ENCODE measurements at regions not wholly inside any gene's neighbourhood (a gene's known extent, or its start where the extent isn't known, plus 50 kb on each side); places are given as distances from the start of the nearest gene placed in this dataset.

GRCh38 chr10:121416071-121416470 lies 182.2 kb downstream of the FGFR2 start:
- no peak overlapping the region for H2AFZ ChIP-seq (ENCODE audit: low read length)
- H3K4me3 ChIP-seq (ENCODE audit: low read length, poor library complexity, severe bottlenecking), result no peak overlapping the region
- no peak overlapping the region for H3K4me2 ChIP-seq (ENCODE audit: low read depth, low read length, poor library complexity, severe bottlenecking)

GRCh38 chr10:121417298-121417697 lies 180.9 kb downstream of the FGFR2 start:
- no peaks in the 10 kb centered on the region for H4K20me1 ChIP-seq (ENCODE audit: insufficient read depth, low read length, poor library complexity, severe bottlenecking)
- TF ChIP-seq EZH2phosphoT487 (IDR thresholded peaks at IDR 0.05; ENCODE audit: borderline replicate concordance) (no peak), CTCF (conservative IDR thresholded peaks at IDR 0.05; ENCODE audit: low read length) (no peak)
- H3K79me2 ChIP-seq (ENCODE audit: insufficient read depth, low read length), result no peaks in the 10 kb centered on the region
- H2AFZ ChIP-seq (ENCODE audit: low read length), result no peak overlapping the region
- no peaks in the 10 kb centered on the region for H3K4me1 ChIP-seq (ENCODE audit: insufficient read depth, low read length, poor library complexity, severe bottlenecking)
- no peak overlapping the region for H3K4me3 ChIP-seq (ENCODE audit: low read length, poor library complexity, severe bottlenecking)
- no peaks in the 10 kb centered on the region for H3F3A ChIP-seq (ENCODE audit: low read depth)
- H3K4me2 ChIP-seq (ENCODE audit: low read depth, low read length, poor library complexity, severe bottlenecking), result no peak overlapping the region
- H3K9me3 ChIP-seq (ENCODE audit: insufficient read depth, low read depth, low read length), result no peaks in the 10 kb centered on the region; the same call in 1 of the 2 replicates
- H3K27me3 ChIP-seq (ENCODE audit: insufficient read depth, low read length, poor library complexity, severe bottlenecking), result no peaks in the 10 kb centered on the region
- H3K36me3 ChIP-seq (ENCODE audit: insufficient read depth, low read length), result no peaks in the 10 kb centered on the region
- H3K9ac ChIP-seq (ENCODE audit: low read depth, low read length, poor library complexity, severe bottlenecking), result no peak overlapping the region
- no peaks in the 10 kb centered on the region for H3K9me2 ChIP-seq (replicated peaks; ENCODE audit: low read depth, low read length)

More at GRCh38 chr10:121416071-121416470, 182.2 kb downstream of the FGFR2 start:
- no peaks in the 10 kb centered on the region for H3K79me2 ChIP-seq (ENCODE audit: insufficient read depth, low read length)
- no peaks in the 10 kb centered on the region for H3K27me3 ChIP-seq (ENCODE audit: insufficient read depth, low read length, poor library complexity, severe bottlenecking)
- H4K20me1 ChIP-seq (ENCODE audit: insufficient read depth, low read length, poor library complexity, severe bottlenecking), result no peaks in the 10 kb centered on the region
- no peaks in the 10 kb centered on the region for H3F3A ChIP-seq (ENCODE audit: low read depth)
- H3K4me1 ChIP-seq (ENCODE audit: insufficient read depth, low read length, poor library complexity, severe bottlenecking), result no peaks in the 10 kb centered on the region
- H3K9me2 ChIP-seq (replicated peaks; ENCODE audit: low read depth, low read length), result no peaks in the 10 kb centered on the region
- no peaks in the 10 kb centered on the region for H3K36me3 ChIP-seq (ENCODE audit: insufficient read depth, low read length)
- TF ChIP-seq CTCF (conservative IDR thresholded peaks at IDR 0.05; ENCODE audit: low read length) (no peak), EZH2phosphoT487 (IDR thresholded peaks at IDR 0.05; ENCODE audit: borderline replicate concordance) (no peak)
- no peak overlapping the region for H3K9ac ChIP-seq (ENCODE audit: low read depth, low read length, poor library complexity, severe bottlenecking)
- H3K9me3 ChIP-seq (ENCODE audit: insufficient read depth, low read depth, low read length), result no peaks in the 10 kb centered on the region

GRCh38 chr10:121418126-121418777 lies 180.0 kb downstream of the FGFR2 start:
- Histone ChIP-seq H3K9ac (ENCODE audit: low read depth, low read length, poor library complexity, severe bottlenecking) (no peak overlapping the region), H4K20me1 (ENCODE audit: insufficient read depth, low read length, poor library complexity, severe bottlenecking) (no peaks in the 10 kb centered on the region), H3F3A (ENCODE audit: low read depth) (no peaks in the 10 kb centered on the region), H3K9me2 (replicated peaks; ENCODE audit: low read depth, low read length) (no peaks in the 10 kb centered on the region), H3K9me3 (ENCODE audit: insufficient read depth, low read depth, low read length) (no peaks in the 10 kb centered on the region; the same call in 1 of the 2 replicates), H3K27me3 (ENCODE audit: insufficient read depth, low read length, poor library complexity, severe bottlenecking) (no peaks in the 10 kb centered on the region), H3K4me1 (ENCODE audit: insufficient read depth, low read length, poor library complexity, severe bottlenecking) (no peaks in the 10 kb centered on the region), H2AFZ (ENCODE audit: low read length) (no peak overlapping the region), H3K36me3 (ENCODE audit: insufficient read depth, low read length) (no peaks in the 10 kb centered on the region), H3K79me2 (ENCODE audit: insufficient read depth, low read length) (no peaks in the 10 kb centered on the region), H3K4me3 (ENCODE audit: low read length, poor library complexity, severe bottlenecking) (no peak overlapping the region), H3K4me2 (ENCODE audit: low read depth, low read length, poor library complexity, severe bottlenecking) (no peak overlapping the region)
- TF ChIP-seq EZH2phosphoT487 (IDR thresholded peaks at IDR 0.05; ENCODE audit: borderline replicate concordance) (no peak), CTCF (conservative IDR thresholded peaks at IDR 0.05; ENCODE audit: low read length) (no peak)
